Stomach (tissue), 8 donors: ENCODE measurements at regions not wholly inside any gene's neighbourhood (a gene's known extent, or its start where the extent isn't known, plus 50 kb on each side); places are given as distances from the start of the nearest gene placed in this dataset.

Experiments used
- DNase-seq, 2 donors: peaks; one replicate each; pipeline versions ENCODE4 v3.0.0 to v3.0.0-alpha.2; 2013 to 2019
- H3K27ac ChIP-seq, 5 donors: fragments of 200-600 bp in 4 of 5; sonication (generic) in 4 of 5; one replicate each; pipeline ENCODE4 v1.5.1; 2013 to 2019; ENCODE audit warnings: mild to moderate bottlenecking in 1 of 5, moderate library complexity in 1 of 5
- H3K27me3 ChIP-seq, 3 donors: fragments of 200-600 bp; sonication (generic); one replicate each; pipeline ENCODE4 v1.5.1; 2017 to 2019; ENCODE audit warnings: mixed run types in 1 of 3
- H3K36me3 ChIP-seq, 4 donors: fragments of 200-600 bp; sonication (generic); 1 replicate in 3 of 4; 2 replicates in 1 of 4; pipeline ENCODE4 v1.5.1; 2016 to 2019
- H3K4me1 ChIP-seq, 4 donors: fragments of 200-600 bp; sonication (generic); one replicate each; pipeline ENCODE4 v1.5.1; 2016 to 2019
- H3K4me3 ChIP-seq, 4 donors: fragments of 200-600 bp; sonication (generic) in 3 of 4; one replicate each; pipeline ENCODE4 v1.5.1; 2016 to 2019; ENCODE audit warnings: mild to moderate bottlenecking in 1 of 4
- H3K9me3 ChIP-seq, 4 donors: fragments of 200-600 bp; sonication (generic); one replicate each; pipeline ENCODE4 v1.5.1; 2016 to 2019
- CTCF ChIP-seq, 7 experiments: fragments of 450-650 bp in 4 of 7; fragments of 200-600 bp in 3 of 7; sonication (generic) in 3 of 7; IDR thresholded peaks; one replicate each; pipeline ENCODE4 v1.5.1; 2016 to 2019; ENCODE audit warnings: antibody characterized with exemption in 7 of 7, control low read depth in 2 of 7, mild to moderate bottlenecking in 1 of 7
- EP300 ChIP-seq: sonication (generic); formaldehyde crosslinking; IDR thresholded peaks from one replicate; pipeline ENCODE4 v1.6.1; 2017; ENCODE audit warnings: antibody characterized with exemption
- POLR2A ChIP-seq, 4 donors: fragments of 450-650 bp; IDR thresholded peaks; one replicate each; pipeline ENCODE4 v1.6.1; 2016; ENCODE audit warnings: antibody characterized with exemption in 4 of 4, control low read depth in 2 of 4, mild to moderate bottlenecking in 1 of 4, moderate library complexity in 1 of 4
- POLR2AphosphoS5 ChIP-seq, 3 donors: sonication (generic); formaldehyde crosslinking; IDR thresholded peaks; one replicate each; pipeline ENCODE4 v1.6.1; 2016; ENCODE audit warnings: antibody characterized with exemption in 3 of 3
- WGBS, 5 donors: extraction: QIAGEN DNeasy Blood & Tissue Kit in 3 of 5; methylation state at CpG; one replicate each; pipeline versions ENCODE4 v1.1.5 to v1.1.7; 2013 to 2018; 5-methylcytosine and 5-hydroxymethylcytosine counted together
- intact Hi-C: fragments of 100-400 bp; cut with DNase I; formaldehyde crosslinking; loops from one replicate; pipeline ENCODE4 v1.15.1; 2023; ENCODE audit warnings: low total_unique reads
- donor health status: healthy with polysubstance abuse.
- donor health status: Bipolar disorder and iron deficiency.
- donor health status: healthy.

GRCh38 chr9:86636038-86636437 is 281.8 kb upstream of the TUT7 start:
- Histone ChIP-seq H3K36me3 (no peaks in the 10 kb centered on the region), H3K4me1 (peaks cover 0 to 15% (median 11%) of the 10 kb centered on the region in 4 donors), H3K4me3 (no peak overlapping the region), H3K9me3 (no peaks in the 10 kb centered on the region), H3K27ac (no peak overlapping the region), H3K27me3 (no peaks in the 10 kb centered on the region)
- intact Hi-C loops = no loop called here
- TF ChIP-seq POLR2A (IDR thresholded peaks at IDR 0.05) (no peak), CTCF (IDR thresholded peaks at IDR 0.05) (no peak), EP300 (no peak), POLR2AphosphoS5 (IDR thresholded peaks at IDR 0.05) (no peak)
- no peak for DNase-seq
- WGBS, 5 donors = 89 to 95% (median 92%) methylated on average over 6 of the region's 6 CpGs

- no peaks in the 10 kb centered on the region for H3K9me3 ChIP-seq
- no peaks in the 10 kb centered on the region for H3K27me3 ChIP-seq
- TF ChIP-seq POLR2A (IDR thresholded peaks at IDR 0.05) (no peak), CTCF (IDR thresholded peaks at IDR 0.05) (no peak), EP300 (no peak), POLR2AphosphoS5 (IDR thresholded peaks at IDR 0.05) (no peak)
- intact Hi-C loops = no loop called here
- no peaks in the 10 kb centered on the region for H3K36me3 ChIP-seq
- no peak overlapping the region for H3K27ac ChIP-seq
- peaks cover 0 to 6% (median under 1%) of the 10 kb centered on the region in 4 donors for H3K4me1 ChIP-seq
- no peak overlapping the region for H3K4me3 ChIP-seq
- no peak for DNase-seq
- WGBS, 5 donors = 67 to 95% (median 83%) methylated on average over 1 of the region's 1 CpG
Observed at GRCh38 chr9:86634501-86634900, 280.3 kb upstream of the TUT7 start.

- Histone ChIP-seq H3K4me3 (no peak overlapping the region), H3K4me1 (peaks cover 0 to 5% (median 0%) of the 10 kb centered on the region in 4 donors), H3K36me3 (no peaks in the 10 kb centered on the region), H3K27ac (no peak overlapping the region), H3K9me3 (no peaks in the 10 kb centered on the region), H3K27me3 (no peaks in the 10 kb centered on the region)
- no peak for DNase-seq
- WGBS, 5 donors = 60 to 73% (median 63%) methylated on average over 3 of the region's 3 CpGs
- intact Hi-C loops = no loop called here
- TF ChIP-seq POLR2AphosphoS5 (IDR thresholded peaks at IDR 0.05) = no peak
- TF ChIP-seq EP300 = no peak
- TF ChIP-seq POLR2A (IDR thresholded peaks at IDR 0.05) = no peak
Observed at GRCh38 chr9:86633945-86634344, 279.7 kb upstream of the TUT7 start.

- Histone ChIP-seq H3K36me3 (no peaks in the 10 kb centered on the region), H3K9me3 (no peaks in the 10 kb centered on the region), H3K4me1 (peaks cover 0 to 3% (median 0%) of the 10 kb centered on the region in 4 donors), H3K27ac (no peak overlapping the region), H3K27me3 (no peaks in the 10 kb centered on the region), H3K4me3 (no peak overlapping the region)
- WGBS, 5 donors = 91 to 98% (median 97%) methylated on average over 3 to 4 of the region's 4 CpGs
- no peak for DNase-seq
- intact Hi-C loops = no loop called here
- TF ChIP-seq POLR2AphosphoS5 (IDR thresholded peaks at IDR 0.05) = no peak
- no peak for TF ChIP-seq CTCF (IDR thresholded peaks at IDR 0.05)
- TF ChIP-seq POLR2A (IDR thresholded peaks at IDR 0.05) = no peak
- no peak for TF ChIP-seq EP300
Observed at GRCh38 chr9:86632537-86632936, 278.3 kb upstream of the TUT7 start.

GRCh38 chr9:86629530-86629929 is 275.3 kb upstream of the TUT7 start:
- H3K27me3 ChIP-seq = no peaks in the 10 kb centered on the region
- TF ChIP-seq CTCF (IDR thresholded peaks at IDR 0.05) = no peak
- TF ChIP-seq POLR2A (IDR thresholded peaks at IDR 0.05) = no peak
- TF ChIP-seq EP300 = no peak
- no peak for TF ChIP-seq POLR2AphosphoS5 (IDR thresholded peaks at IDR 0.05)
- H3K9me3 ChIP-seq = no peaks in the 10 kb centered on the region
- no peaks in the 10 kb centered on the region for H3K4me1 ChIP-seq
- no peak for DNase-seq
- intact Hi-C loops = no loop called here
- H3K4me3 ChIP-seq = no peak overlapping the region
- 71 to 84% (median 83%) methylated on average over 3 of the region's 3 CpGs for WGBS, 5 donors
- no peak overlapping the region for H3K27ac ChIP-seq
- no peaks in the 10 kb centered on the region for H3K36me3 ChIP-seq
